ENCODE measurements at regions not wholly inside any gene's neighbourhood (a gene's known extent, or its start where the extent isn't known, plus 50 kb on each side); places are given as distances from the start of the nearest gene placed in this dataset.

DNA sequence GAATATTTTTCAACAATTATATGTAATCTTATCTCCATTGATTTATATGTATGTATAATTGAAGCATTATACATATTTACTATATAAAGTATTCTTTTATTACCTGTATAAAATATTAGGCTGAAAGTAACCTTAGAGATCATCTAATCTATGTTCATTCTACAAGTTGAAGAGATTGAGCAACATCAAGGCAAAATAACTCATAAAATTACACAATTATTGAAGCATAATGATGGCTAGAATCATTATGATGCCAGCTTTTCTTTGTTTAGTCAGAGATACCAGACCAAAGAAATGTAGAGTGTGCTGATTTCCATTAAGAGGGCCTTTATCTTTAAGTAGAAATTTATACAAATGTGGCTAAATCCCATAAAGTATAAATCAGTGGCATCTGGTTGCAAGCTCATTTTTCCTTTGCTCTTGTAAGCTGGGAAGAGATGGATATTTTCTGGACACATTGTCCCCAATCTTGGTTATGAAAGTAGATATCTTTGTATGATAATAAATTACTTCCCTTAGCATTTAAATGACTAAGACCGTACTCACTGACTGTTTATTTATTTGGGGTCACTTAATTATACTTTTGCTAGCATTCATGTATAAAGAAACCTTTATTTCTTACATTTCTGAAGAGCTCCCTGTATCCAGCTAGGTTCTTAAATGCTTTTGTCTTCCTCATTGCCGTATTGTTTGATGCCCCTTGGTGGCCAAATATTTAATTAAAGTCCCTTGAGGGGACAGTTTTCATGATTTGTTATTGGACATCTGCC lies 339.8 kb downstream of the PCDH7 start:
- TF ChIP-seq, protein P1, sequence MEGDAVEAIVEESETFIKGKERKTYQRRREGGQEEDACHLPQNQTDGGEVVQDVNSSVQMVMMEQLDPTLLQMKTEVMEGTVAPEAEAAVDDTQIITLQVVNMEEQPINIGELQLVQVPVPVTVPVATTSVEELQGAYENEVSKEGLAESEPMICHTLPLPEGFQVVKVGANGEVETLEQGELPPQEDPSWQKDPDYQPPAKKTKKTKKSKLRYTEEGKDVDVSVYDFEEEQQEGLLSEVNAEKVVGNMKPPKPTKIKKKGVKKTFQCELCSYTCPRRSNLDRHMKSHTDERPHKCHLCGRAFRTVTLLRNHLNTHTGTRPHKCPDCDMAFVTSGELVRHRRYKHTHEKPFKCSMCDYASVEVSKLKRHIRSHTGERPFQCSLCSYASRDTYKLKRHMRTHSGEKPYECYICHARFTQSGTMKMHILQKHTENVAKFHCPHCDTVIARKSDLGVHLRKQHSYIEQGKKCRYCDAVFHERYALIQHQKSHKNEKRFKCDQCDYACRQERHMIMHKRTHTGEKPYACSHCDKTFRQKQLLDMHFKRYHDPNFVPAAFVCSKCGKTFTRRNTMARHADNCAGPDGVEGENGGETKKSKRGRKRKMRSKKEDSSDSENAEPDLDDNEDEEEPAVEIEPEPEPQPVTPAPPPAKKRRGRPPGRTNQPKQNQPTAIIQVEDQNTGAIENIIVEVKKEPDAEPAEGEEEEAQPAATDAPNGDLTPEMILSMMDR (IDR thresholded peaks at IDR 0.05; ENCODE audit: insufficient read depth, low read length, poor library complexity, severe bottlenecking) = no peak
- H3K27me3 ChIP-seq (replicated peaks; ENCODE audit: control insufficient read depth, insufficient read depth, low read length) = no peaks in the 10 kb centered on the region
- H3K36me3 ChIP-seq (ENCODE audit: control insufficient read depth, insufficient read depth, low read length) = no peaks in the 10 kb centered on the region
- H3K4me3 ChIP-seq (replicated peaks; ENCODE audit: low read depth, low read length) = no peak overlapping the region
- no peak for DNase-seq (ENCODE audit: extremely low read depth, insufficient read length)

DNA sequence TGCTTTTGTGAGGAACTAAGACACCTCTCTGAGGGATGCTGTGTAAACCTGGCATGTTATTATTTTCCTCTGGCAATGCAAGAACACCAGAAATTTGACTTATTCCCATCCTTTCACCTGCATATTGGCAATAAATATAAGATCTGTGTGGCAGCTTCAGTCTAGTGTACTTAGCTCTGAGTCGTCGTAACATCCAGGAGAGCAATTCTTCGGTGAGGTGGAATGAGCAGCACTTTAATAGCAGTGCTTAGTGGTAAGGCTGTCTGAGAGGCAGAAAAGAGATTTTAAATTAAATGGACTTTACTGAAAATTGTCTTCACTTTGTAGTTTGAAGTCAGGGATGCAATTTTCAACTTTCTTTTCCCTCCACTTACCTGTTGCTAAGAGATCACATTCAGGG lies 344.9 kb downstream of the PCDH7 start:
- no peak overlapping the region for H3K4me3 ChIP-seq (replicated peaks; ENCODE audit: low read depth, low read length)
- no peak for DNase-seq (ENCODE audit: extremely low read depth, insufficient read length)
- TF ChIP-seq, protein P1 (IDR thresholded peaks at IDR 0.05; ENCODE audit: insufficient read depth, low read length, poor library complexity, severe bottlenecking) = no peak
- no peaks in the 10 kb centered on the region for H3K27me3 ChIP-seq (replicated peaks; ENCODE audit: control insufficient read depth, insufficient read depth, low read length)
- H3K36me3 ChIP-seq (ENCODE audit: control insufficient read depth, insufficient read depth, low read length) = no peaks in the 10 kb centered on the region

DNA sequence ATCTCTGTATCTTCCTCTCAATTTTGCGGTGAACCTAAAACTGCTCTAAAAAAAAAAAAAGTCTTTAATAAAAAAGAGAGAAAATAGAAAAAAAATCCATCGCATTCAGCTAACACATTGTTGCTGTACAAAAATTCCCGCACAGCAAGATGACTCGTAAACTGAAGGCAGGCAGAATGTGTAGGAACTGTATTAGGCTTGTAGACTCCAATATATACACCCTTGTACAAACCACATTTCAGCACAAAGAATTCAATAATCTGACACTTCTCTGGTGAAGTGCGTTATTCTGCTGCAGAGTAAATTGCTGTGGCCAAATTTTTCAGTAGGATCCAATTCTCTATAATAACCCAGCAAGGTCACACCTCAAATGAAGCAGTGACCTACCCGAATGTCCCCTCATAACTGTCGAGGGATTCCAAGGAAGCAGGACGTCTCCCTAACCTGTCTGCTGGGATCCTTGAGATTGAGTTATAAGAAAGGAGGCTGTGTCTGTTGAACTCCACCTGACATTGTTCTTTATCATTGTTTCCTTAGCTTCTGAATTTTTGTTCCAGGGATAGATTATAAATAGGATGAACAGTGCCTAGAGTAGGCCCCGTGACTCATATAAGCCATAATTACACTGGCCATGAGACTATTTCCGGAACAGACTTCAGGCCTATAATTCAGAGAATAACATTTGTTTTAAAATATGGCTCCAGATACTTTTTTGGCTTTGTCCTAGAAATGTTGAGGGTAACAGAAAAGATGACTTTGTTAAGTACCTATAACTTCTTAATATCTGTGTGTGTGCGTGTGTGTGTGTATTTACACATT lies 348.3 kb downstream of the PCDH7 start:
- no peak for DNase-seq (ENCODE audit: extremely low read depth, insufficient read length)
- no peak overlapping the region for H3K4me3 ChIP-seq (replicated peaks; ENCODE audit: low read depth, low read length)
- H3K36me3 ChIP-seq (ENCODE audit: control insufficient read depth, insufficient read depth, low read length) = no peaks in the 10 kb centered on the region
- TF ChIP-seq, protein P1 (IDR thresholded peaks at IDR 0.05; ENCODE audit: insufficient read depth, low read length, poor library complexity, severe bottlenecking) = no peak
- H3K27me3 ChIP-seq (replicated peaks; ENCODE audit: control insufficient read depth, insufficient read depth, low read length) = no peaks in the 10 kb centered on the region

DNA sequence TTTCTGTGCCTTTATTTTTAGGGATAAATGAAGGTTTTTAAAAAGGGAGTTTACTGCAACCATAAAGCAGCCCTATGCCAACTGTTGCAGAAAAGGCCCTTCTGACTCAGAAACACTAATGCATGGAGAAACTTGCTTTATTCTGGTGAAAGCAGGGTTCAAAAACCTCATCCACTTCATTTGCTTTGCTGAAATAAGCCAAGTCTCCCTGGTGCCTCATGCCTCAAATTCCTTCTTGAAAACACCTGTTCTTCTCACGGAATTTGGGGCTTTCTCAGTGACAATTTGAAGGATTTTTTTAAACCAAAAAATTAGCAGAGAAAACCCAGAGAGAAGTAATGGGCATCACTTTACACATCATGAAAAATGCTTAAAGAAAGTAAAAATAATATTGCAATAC lies 349.0 kb downstream of the PCDH7 start:
- DNase-seq (ENCODE audit: extremely low read depth, insufficient read length) = no peak
- H3K36me3 ChIP-seq (ENCODE audit: control insufficient read depth, insufficient read depth, low read length) = no peaks in the 10 kb centered on the region
- no peak overlapping the region for H3K4me3 ChIP-seq (replicated peaks; ENCODE audit: low read depth, low read length)
- no peaks in the 10 kb centered on the region for H3K27me3 ChIP-seq (replicated peaks; ENCODE audit: control insufficient read depth, insufficient read depth, low read length)
- TF ChIP-seq, protein P1 (IDR thresholded peaks at IDR 0.05; ENCODE audit: insufficient read depth, low read length, poor library complexity, severe bottlenecking) = no peak

DNA sequence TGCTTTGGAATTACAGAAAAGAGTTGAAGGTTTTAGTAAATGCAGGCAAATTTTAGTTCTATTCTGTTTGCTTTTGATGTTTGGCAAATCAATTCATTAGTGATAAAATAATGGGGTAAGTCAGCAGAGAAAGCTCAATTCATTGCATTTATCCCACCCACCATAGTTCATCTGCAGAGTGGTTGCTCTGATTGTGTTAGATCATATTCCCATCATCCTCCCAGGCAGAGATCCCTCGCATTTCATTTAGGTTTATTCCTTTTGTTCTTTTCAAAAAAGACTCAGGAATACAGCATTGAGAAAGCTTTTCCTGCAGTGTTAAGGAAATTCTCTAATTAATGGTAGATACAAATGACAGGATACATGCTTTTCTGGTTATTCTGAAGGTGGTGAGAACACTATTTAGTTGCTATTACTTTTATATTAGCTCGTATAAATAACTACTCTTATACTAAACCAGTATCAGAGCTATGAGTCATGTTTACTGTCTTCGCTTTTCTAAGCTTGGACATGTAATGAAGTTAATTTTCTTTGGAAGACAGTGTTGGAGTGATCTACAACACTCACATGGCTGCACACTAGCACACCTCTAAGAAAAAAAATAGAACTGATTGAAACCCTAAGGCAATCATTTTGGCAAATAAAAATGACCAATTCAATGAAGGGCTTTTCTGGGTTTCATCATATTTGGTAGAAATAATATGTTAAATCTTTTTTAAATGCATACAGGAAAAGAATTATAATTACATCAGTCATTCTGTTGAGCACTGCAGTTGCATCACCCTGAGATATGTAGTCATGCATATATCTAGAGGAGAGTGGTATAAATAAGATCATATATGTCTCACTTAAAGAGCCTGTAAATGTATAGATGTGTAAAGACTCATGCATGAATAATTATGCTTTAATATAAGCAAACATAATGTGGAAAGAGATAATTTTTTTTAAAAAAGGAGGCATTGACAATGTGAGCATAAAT lies 351.6 kb downstream of the PCDH7 start:
- TF ChIP-seq, protein P1 (IDR thresholded peaks at IDR 0.05; ENCODE audit: insufficient read depth, low read length, poor library complexity, severe bottlenecking) = no peak
- Histone ChIP-seq H3K4me3 (replicated peaks; ENCODE audit: low read depth, low read length) (no peak overlapping the region), H3K27me3 (replicated peaks; ENCODE audit: control insufficient read depth, insufficient read depth, low read length) (no peaks in the 10 kb centered on the region), H3K36me3 (ENCODE audit: control insufficient read depth, insufficient read depth, low read length) (no peaks in the 10 kb centered on the region)
- DNase-seq (ENCODE audit: extremely low read depth, insufficient read length) = no peak
